ENCODE measurements at regions not wholly inside any gene's neighbourhood (a gene's known extent, or its start where the extent isn't known, plus 50 kb on each side); places are given as distances from the start of the nearest gene placed in this dataset.

DNA sequence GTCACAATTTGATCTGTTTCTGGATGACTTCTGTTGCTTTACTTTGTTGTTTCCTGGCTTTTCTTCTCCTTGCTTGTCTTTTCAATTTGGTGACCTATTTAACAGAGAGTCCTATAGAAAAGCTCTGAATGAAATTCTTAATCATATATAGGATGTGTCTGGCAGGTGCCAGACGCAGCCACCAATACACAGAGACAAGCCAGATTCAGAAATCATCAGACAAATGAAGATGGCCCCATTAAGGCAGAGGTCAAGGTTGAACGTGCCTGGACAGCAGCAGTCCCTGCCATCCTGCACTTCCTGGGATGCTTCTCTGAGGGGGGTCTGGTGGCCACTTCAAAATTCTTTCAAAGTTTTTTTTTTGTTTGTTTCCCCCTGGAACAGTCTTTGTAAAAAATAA, 846.7 kb upstream of the COBL start:
- TF ChIP-seq, protein P1, sequence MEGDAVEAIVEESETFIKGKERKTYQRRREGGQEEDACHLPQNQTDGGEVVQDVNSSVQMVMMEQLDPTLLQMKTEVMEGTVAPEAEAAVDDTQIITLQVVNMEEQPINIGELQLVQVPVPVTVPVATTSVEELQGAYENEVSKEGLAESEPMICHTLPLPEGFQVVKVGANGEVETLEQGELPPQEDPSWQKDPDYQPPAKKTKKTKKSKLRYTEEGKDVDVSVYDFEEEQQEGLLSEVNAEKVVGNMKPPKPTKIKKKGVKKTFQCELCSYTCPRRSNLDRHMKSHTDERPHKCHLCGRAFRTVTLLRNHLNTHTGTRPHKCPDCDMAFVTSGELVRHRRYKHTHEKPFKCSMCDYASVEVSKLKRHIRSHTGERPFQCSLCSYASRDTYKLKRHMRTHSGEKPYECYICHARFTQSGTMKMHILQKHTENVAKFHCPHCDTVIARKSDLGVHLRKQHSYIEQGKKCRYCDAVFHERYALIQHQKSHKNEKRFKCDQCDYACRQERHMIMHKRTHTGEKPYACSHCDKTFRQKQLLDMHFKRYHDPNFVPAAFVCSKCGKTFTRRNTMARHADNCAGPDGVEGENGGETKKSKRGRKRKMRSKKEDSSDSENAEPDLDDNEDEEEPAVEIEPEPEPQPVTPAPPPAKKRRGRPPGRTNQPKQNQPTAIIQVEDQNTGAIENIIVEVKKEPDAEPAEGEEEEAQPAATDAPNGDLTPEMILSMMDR (IDR thresholded peaks at IDR 0.05) = no peak
- TF ChIP-seq ZFX (IDR thresholded peaks at IDR 0.05; ENCODE audit: borderline replicate concordance) = no peak

Measured in 22Rv1 (cell line).